ENCODE measurements at regions not wholly inside any gene's neighbourhood (a gene's known extent, or its start where the extent isn't known, plus 50 kb on each side); places are given as distances from the start of the nearest gene placed in this dataset.

DNA sequence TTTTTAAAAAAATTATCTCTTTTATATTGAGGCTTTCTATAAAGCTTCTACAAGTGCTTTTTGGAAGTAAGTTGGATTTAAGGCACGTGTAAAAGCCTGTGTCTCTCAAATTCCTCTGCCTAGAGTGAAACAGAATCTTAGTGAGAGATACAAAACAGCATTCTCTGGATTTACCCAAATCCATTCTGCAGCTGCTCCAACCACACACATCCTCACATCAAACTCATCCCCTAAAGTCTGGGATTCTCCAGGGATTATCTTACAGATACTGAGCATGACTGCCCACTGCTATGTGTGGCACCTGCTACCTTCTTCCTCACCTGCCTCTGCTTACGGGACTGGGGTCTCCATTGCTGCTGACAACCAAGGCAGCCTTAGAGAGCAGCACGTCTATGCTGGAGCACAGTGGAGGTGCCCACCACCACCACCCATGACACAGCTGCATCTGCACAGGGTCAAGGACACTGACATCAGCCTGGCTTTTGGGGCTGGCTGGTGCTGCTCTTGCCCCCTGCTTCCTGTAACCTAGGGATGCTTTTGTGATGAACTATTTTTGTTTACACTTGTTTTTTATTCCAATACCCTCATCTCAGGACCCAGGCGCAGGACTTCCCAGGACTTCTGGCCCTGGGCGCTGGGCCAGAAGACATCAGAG is 139.2 kb upstream of the NAMPT start:
- Histone ChIP-seq H3K9me3 (ENCODE audit: low read depth, low read length, poor library complexity, severe bottlenecking) (no peaks in the 10 kb centered on the region), H3K27me3 (replicated peaks; ENCODE audit: insufficient read depth, low read depth, low read length, poor library complexity) (no peaks in the 10 kb centered on the region), H3K4me3 (ENCODE audit: low read depth, low read length, poor library complexity, severe bottlenecking) (no peak overlapping the region), H3K36me3 (ENCODE audit: insufficient read depth, low read length, poor library complexity, severe bottlenecking) (no peaks in the 10 kb centered on the region), H3K27ac (ENCODE audit: low read depth, low read length, poor library complexity, severe bottlenecking) (peak overlapping the region; percentile 87), H3K4me1 (ENCODE audit: insufficient read depth, low read length, poor library complexity, severe bottlenecking) (peaks cover 56% of the 10 kb centered on the region)
- DNase-seq (ENCODE audit: low spot score): no peak
- no TSS peak for BruUV-seq (replicated peaks)
- intact Hi-C loops (cut with micrococcal nuclease; ENCODE audit: unreplicated experiment): loop anchor here (5.0 kb wide), 1 partner anchor 137 kb away; no protein-coding TSS in a partner anchor
- TF ChIP-seq EZH2 (IDR thresholded peaks at IDR 0.05; ENCODE audit: borderline replicate concordance, low read depth, low read length, poor library complexity, severe bottlenecking): no peak
- POLR2A ChIA-PET (ENCODE audit: low non-redundant PET): interaction anchor here (0.6 to 0.7 kb wide), 2 partner anchors 58 to 154 kb away, joined by 3 to 8 read pairs; no protein-coding TSS in a partner anchor
- CTCF ChIA-PET: no interaction called here

DNA sequence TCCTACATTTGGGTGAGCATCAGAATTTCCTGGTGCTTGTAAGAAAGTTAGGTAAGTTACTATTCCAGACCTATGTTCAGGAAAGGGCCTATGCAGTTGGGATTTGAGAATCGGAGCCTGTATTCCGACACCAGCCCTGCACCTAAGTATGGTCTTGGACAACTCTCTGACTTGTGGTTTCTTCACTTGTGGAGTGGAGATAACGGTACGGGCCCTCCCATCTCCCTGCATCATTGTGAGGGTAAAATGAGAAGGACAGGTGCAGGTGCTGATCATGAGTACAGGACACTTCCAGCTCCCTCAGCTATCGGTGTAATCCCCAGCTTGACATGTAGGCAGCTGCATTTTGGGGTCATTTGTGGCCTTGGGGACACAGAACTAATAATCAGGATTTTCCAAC is 138.3 kb upstream of the NAMPT start:
- TF ChIP-seq, protein P1, sequence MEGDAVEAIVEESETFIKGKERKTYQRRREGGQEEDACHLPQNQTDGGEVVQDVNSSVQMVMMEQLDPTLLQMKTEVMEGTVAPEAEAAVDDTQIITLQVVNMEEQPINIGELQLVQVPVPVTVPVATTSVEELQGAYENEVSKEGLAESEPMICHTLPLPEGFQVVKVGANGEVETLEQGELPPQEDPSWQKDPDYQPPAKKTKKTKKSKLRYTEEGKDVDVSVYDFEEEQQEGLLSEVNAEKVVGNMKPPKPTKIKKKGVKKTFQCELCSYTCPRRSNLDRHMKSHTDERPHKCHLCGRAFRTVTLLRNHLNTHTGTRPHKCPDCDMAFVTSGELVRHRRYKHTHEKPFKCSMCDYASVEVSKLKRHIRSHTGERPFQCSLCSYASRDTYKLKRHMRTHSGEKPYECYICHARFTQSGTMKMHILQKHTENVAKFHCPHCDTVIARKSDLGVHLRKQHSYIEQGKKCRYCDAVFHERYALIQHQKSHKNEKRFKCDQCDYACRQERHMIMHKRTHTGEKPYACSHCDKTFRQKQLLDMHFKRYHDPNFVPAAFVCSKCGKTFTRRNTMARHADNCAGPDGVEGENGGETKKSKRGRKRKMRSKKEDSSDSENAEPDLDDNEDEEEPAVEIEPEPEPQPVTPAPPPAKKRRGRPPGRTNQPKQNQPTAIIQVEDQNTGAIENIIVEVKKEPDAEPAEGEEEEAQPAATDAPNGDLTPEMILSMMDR (conservative IDR thresholded peaks at IDR 0.05; ENCODE audit: low read depth, low read length): no peak
- no peak for TF ChIP-seq EZH2 (IDR thresholded peaks at IDR 0.05; ENCODE audit: borderline replicate concordance, low read depth, low read length, poor library complexity, severe bottlenecking)
- no peaks in the 10 kb centered on the region for H3K9me3 ChIP-seq (ENCODE audit: low read depth, low read length, poor library complexity, severe bottlenecking)
- no peak overlapping the region for H3K27ac ChIP-seq (ENCODE audit: low read depth, low read length, poor library complexity, severe bottlenecking)
- H3K4me1 ChIP-seq (ENCODE audit: insufficient read depth, low read length, poor library complexity, severe bottlenecking): peaks cover 60% of the 10 kb centered on the region
- BruUV-seq (replicated peaks): no TSS peak
- DNase-seq (ENCODE audit: low spot score): no peak
- CTCF ChIA-PET: no interaction called here
- intact Hi-C loops (cut with micrococcal nuclease; ENCODE audit: unreplicated experiment): loop anchor here (5.0 kb wide), 1 partner anchor 136 kb away; no protein-coding TSS in a partner anchor
- H3K4me3 ChIP-seq (ENCODE audit: low read depth, low read length, poor library complexity, severe bottlenecking): no peak overlapping the region
- H3K27me3 ChIP-seq (replicated peaks; ENCODE audit: insufficient read depth, low read depth, low read length, poor library complexity): no peaks in the 10 kb centered on the region
- H3K36me3 ChIP-seq (ENCODE audit: insufficient read depth, low read length, poor library complexity, severe bottlenecking): no peaks in the 10 kb centered on the region
- POLR2A ChIA-PET (ENCODE audit: low non-redundant PET): no interaction called here

DNA sequence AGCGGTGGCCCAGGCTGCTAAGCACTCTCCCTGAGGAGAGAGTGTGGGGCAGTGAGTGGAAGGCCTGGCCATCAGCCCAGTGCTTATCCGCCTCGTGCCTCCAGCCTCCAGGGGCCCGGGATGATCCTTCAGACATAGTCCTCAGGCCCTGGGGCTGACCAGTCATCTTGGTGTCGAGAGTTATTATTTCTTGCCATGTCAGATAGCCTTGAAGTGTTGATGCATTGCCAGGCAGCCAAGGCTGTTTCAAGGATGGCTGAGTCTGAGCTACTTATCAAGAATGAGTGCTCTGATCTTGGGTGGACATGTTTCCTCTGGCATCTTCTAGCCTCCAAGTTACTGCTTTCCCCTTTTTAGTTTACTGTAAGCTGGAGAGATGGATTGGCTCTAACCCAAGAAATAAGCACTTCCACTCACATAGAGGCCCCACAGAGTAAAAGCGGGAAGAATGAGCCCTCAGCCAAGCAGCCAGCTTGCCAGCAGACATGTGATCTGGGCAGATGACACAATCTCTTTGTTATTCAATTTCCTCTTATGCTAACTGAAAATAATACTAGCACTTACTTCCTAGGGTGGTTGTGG is 136.5 kb upstream of the NAMPT start:
- Histone ChIP-seq H3K27me3 (replicated peaks; ENCODE audit: insufficient read depth, low read depth, low read length, poor library complexity) (no peaks in the 10 kb centered on the region), H3K36me3 (ENCODE audit: insufficient read depth, low read length, poor library complexity, severe bottlenecking) (no peaks in the 10 kb centered on the region), H3K27ac (ENCODE audit: low read depth, low read length, poor library complexity, severe bottlenecking) (peak overlapping the region; percentile 34), H3K4me1 (ENCODE audit: insufficient read depth, low read length, poor library complexity, severe bottlenecking) (peaks cover 67% of the 10 kb centered on the region), H3K9me3 (ENCODE audit: low read depth, low read length, poor library complexity, severe bottlenecking) (peaks cover 6% of the 10 kb centered on the region), H3K4me3 (ENCODE audit: low read depth, low read length, poor library complexity, severe bottlenecking) (no peak overlapping the region)
- TF ChIP-seq EZH2 (IDR thresholded peaks at IDR 0.05; ENCODE audit: borderline replicate concordance, low read depth, low read length, poor library complexity, severe bottlenecking): no peak
- TF ChIP-seq, protein P1 (conservative IDR thresholded peaks at IDR 0.05; ENCODE audit: low read depth, low read length): no peak
- intact Hi-C loops (cut with micrococcal nuclease; ENCODE audit: unreplicated experiment): loop anchor here (5.0 kb wide), 1 partner anchor 134 kb away; no protein-coding TSS in a partner anchor
- no TSS peak for BruUV-seq (replicated peaks)
- POLR2A ChIA-PET (ENCODE audit: low non-redundant PET): no interaction called here
- CTCF ChIA-PET: no interaction called here
- DNase-seq (ENCODE audit: low spot score): peak; percentile 94

Measured in A673 (cell line).